ENCODE measurements at regions not wholly inside any gene's neighbourhood (a gene's known extent, or its start where the extent isn't known, plus 50 kb on each side); places are given as distances from the start of the nearest gene placed in this dataset.

GRCh38 chr9:16025627-16026026, 472.8 kb downstream of the CCDC171 start:
- intact Hi-C loops (cut with DNase I): no loop called here
- H3K4me3 ChIP-seq: no peak overlapping the region
- H3K4me1 ChIP-seq: no peaks in the 10 kb centered on the region
- DNase-seq (ENCODE audit: extremely low spot score in 2 of 2): no peak
- no peaks in the 10 kb centered on the region for H3K36me3 ChIP-seq
- no peaks in the 10 kb centered on the region for H3K27me3 ChIP-seq
- H3K9me3 ChIP-seq: no peaks in the 10 kb centered on the region
- TF ChIP-seq POLR2AphosphoS5 (IDR thresholded peaks at IDR 0.05; ENCODE audit: insufficient read depth in 1 of 2, low read depth in 1 of 2) (no peak), CTCF (IDR thresholded peaks at IDR 0.05) (no peak), POLR2A (IDR thresholded peaks at IDR 0.05) (no peak)
- H3K27ac ChIP-seq: no peak overlapping the region

GRCh38 chr9:16026886-16027285, 474.0 kb downstream of the CCDC171 start:
- no peak for DNase-seq (ENCODE audit: extremely low spot score in 2 of 2)
- no peak for TF ChIP-seq CTCF (IDR thresholded peaks at IDR 0.05)
- H3K4me3 ChIP-seq: no peak overlapping the region
- no peaks in the 10 kb centered on the region for H3K36me3 ChIP-seq
- no peak overlapping the region for H3K27ac ChIP-seq
- no peaks in the 10 kb centered on the region for H3K4me1 ChIP-seq
- intact Hi-C loops (cut with DNase I): no loop called here
- H3K9me3 ChIP-seq: no peaks in the 10 kb centered on the region
- H3K27me3 ChIP-seq: no peaks in the 10 kb centered on the region

- intact Hi-C loops (cut with DNase I): no loop called here
Observed at GRCh38 chr9:16028548-16028947, 475.7 kb downstream of the CCDC171 start.

GRCh38 chr9:16029046-16029615, 476.3 kb downstream of the CCDC171 start:
- Histone ChIP-seq H3K9me3 (no peaks in the 10 kb centered on the region), H3K4me3 (no peak overlapping the region), H3K27ac (no peak overlapping the region), H3K36me3 (no peaks in the 10 kb centered on the region), H3K4me1 (no peaks in the 10 kb centered on the region), H3K27me3 (no peaks in the 10 kb centered on the region)
- intact Hi-C loops (cut with DNase I): no loop called here
- no peak for TF ChIP-seq POLR2A (IDR thresholded peaks at IDR 0.05)
- no peak for TF ChIP-seq POLR2AphosphoS5 (IDR thresholded peaks at IDR 0.05; ENCODE audit: insufficient read depth in 1 of 2, low read depth in 1 of 2)
- TF ChIP-seq CTCF (IDR thresholded peaks at IDR 0.05): no peak
- no peak for DNase-seq (ENCODE audit: extremely low spot score in 2 of 2)

More at GRCh38 chr9:16028548-16028947, 475.7 kb downstream of the CCDC171 start:
- no peak overlapping the region for H3K4me3 ChIP-seq
- no peak for TF ChIP-seq POLR2AphosphoS5 (IDR thresholded peaks at IDR 0.05; ENCODE audit: insufficient read depth in 1 of 2, low read depth in 1 of 2)
- no peak for TF ChIP-seq CTCF (IDR thresholded peaks at IDR 0.05)
- no peak for TF ChIP-seq POLR2A (IDR thresholded peaks at IDR 0.05)
- H3K36me3 ChIP-seq: no peaks in the 10 kb centered on the region
- no peaks in the 10 kb centered on the region for H3K9me3 ChIP-seq
- no peaks in the 10 kb centered on the region for H3K4me1 ChIP-seq
- no peak overlapping the region for H3K27ac ChIP-seq
- H3K27me3 ChIP-seq: no peaks in the 10 kb centered on the region
- no peak for DNase-seq (ENCODE audit: extremely low spot score in 2 of 2)

- Histone ChIP-seq H3K4me3 (no peak overlapping the region), H3K9me3 (no peaks in the 10 kb centered on the region), H3K4me1 (no peaks in the 10 kb centered on the region), H3K27ac (no peak overlapping the region), H3K36me3 (no peaks in the 10 kb centered on the region), H3K27me3 (no peaks in the 10 kb centered on the region)
- intact Hi-C loops (cut with DNase I): no loop called here
- DNase-seq (ENCODE audit: extremely low spot score in 2 of 2): no peak
- TF ChIP-seq CTCF (IDR thresholded peaks at IDR 0.05): no peak
- no peak for TF ChIP-seq POLR2AphosphoS5 (IDR thresholded peaks at IDR 0.05; ENCODE audit: insufficient read depth in 1 of 2, low read depth in 1 of 2)
- TF ChIP-seq POLR2A (IDR thresholded peaks at IDR 0.05): no peak
Observed at GRCh38 chr9:16029796-16030363, 477.0 kb downstream of the CCDC171 start.
